ENCODE measurements at regions not wholly inside any gene's neighbourhood (a gene's known extent, or its start where the extent isn't known, plus 50 kb on each side); places are given as distances from the start of the nearest gene placed in this dataset.

GRCh38 chr15:62749036-62749815 is 293.3 kb upstream of the TPM1 start:
- DNase-seq (ENCODE audit: low read depth) = no peak

GRCh38 chr15:62750471-62750870 is 292.1 kb upstream of the TPM1 start:
- DNase-seq (ENCODE audit: low read depth) = no peak

GRCh38 chr15:62752657-62753517 is 289.7 kb upstream of the TPM1 start:
- DNase-seq (ENCODE audit: low read depth) = no peak

GRCh38 chr15:62753518-62754221 is 288.9 kb upstream of the TPM1 start:
- DNase-seq (ENCODE audit: low read depth) = no peak

GRCh38 chr15:62756326-62756994 is 286.1 kb upstream of the TPM1 start:
- no peak for DNase-seq (ENCODE audit: low read depth)

- DNase-seq (ENCODE audit: low read depth) = no peak
Measured at GRCh38 chr15:62756995-62757360, 285.6 kb upstream of the TPM1 start.

- no peak for DNase-seq (ENCODE audit: low read depth)
Measured at GRCh38 chr15:62757535-62757934, 285.0 kb upstream of the TPM1 start.

GRCh38 chr15:62758126-62758951 is 284.2 kb upstream of the TPM1 start:
- no peak for DNase-seq (ENCODE audit: low read depth)

- DNase-seq (ENCODE audit: low read depth) = no peak
Measured at GRCh38 chr15:62758952-62759349, 283.6 kb upstream of the TPM1 start.

- no peak for DNase-seq (ENCODE audit: low read depth)
Measured at GRCh38 chr15:62760538-62760937, 282.0 kb upstream of the TPM1 start.

- DNase-seq (ENCODE audit: low read depth) = no peak
Measured at GRCh38 chr15:62765916-62766315, 276.6 kb upstream of the TPM1 start.

GRCh38 chr15:62766599-62766998 is 275.9 kb upstream of the TPM1 start:
- DNase-seq (ENCODE audit: low read depth) = no peak

GRCh38 chr15:62769604-62770003 is 272.9 kb upstream of the TPM1 start:
- DNase-seq (ENCODE audit: low read depth) = no peak

- no peak for DNase-seq (ENCODE audit: low read depth)
Measured at GRCh38 chr15:62770111-62770660, 272.4 kb upstream of the TPM1 start.

- DNase-seq (ENCODE audit: low read depth) = no peak
Measured at GRCh38 chr15:62770752-62771151, 271.8 kb upstream of the TPM1 start.

GRCh38 chr15:62771234-62771633 is 271.3 kb upstream of the TPM1 start:
- DNase-seq (ENCODE audit: low read depth) = no peak

- DNase-seq (ENCODE audit: low read depth) = no peak
Measured at GRCh38 chr15:62773369-62774165, 269.0 kb upstream of the TPM1 start.

GRCh38 chr15:62775932-62776331 is 266.6 kb upstream of the TPM1 start:
- no peak for DNase-seq (ENCODE audit: low read depth)

GRCh38 chr15:62777671-62778070 is 264.9 kb upstream of the TPM1 start:
- DNase-seq (ENCODE audit: low read depth) = no peak
